DND-41 (cell line): ENCODE measurements at regions not wholly inside any gene's neighbourhood (a gene's known extent, or its start where the extent isn't known, plus 50 kb on each side); places are given as distances from the start of the nearest gene placed in this dataset.

Experiments used
- ATAC-seq: fragments of 200-7000 bp; cut with Tn5 transposase; 3 replicates; pipeline ENCODE4 v1.9.1; 2021; ENCODE audit warnings: low read depth; ENCODE audit not compliant: insufficient read depth
- DNase-seq: peaks from one replicate; pipeline ENCODE4 v3.0.0-alpha.2; 2020
- H2AFZ ChIP-seq: 2 replicates; pipeline ENCODE4 v1.6.0; 2012; ENCODE audit warnings: low read depth, low read length
- H3K27ac ChIP-seq: 2 replicates; pipeline ENCODE4 v1.5.1; 2012; ENCODE audit warnings: low read length, inconsistent platforms
- H3K27me3 ChIP-seq: fragments of 200-600 bp; sonication (generic); 2 replicates; pipeline ENCODE4 v1.6.0; 2012; ENCODE audit warnings: low read length, mild to moderate bottlenecking, inconsistent platforms; ENCODE audit not compliant: insufficient read depth, poor library complexity
- H3K36me3 ChIP-seq: 2 replicates; pipeline ENCODE4 v1.5.1; 2012; ENCODE audit warnings: low read length, inconsistent platforms; ENCODE audit not compliant: insufficient read depth
- H3K4me1 ChIP-seq: 2 replicates; pipeline ENCODE4 v1.5.1; 2012; ENCODE audit warnings: mild to moderate bottlenecking, low read length; ENCODE audit not compliant: insufficient read depth
- H3K4me2 ChIP-seq: 2 replicates; pipeline ENCODE4 v1.6.0; 2012; ENCODE audit warnings: mild to moderate bottlenecking, moderate library complexity, low read length, inconsistent platforms; ENCODE audit not compliant: insufficient read depth
- H3K4me3 ChIP-seq, 2 experiments: fragments of 200-600 bp in 1 of 2; shearing (Covaris generic) in 1 of 2; 2 replicates each; pipeline ENCODE4 v1.5.1; 2012 to 2016; ENCODE audit warnings: inconsistent platforms in 2 of 2, low read length in 2 of 2, mild to moderate bottlenecking in 2 of 2, low read depth in 1 of 2, moderate library complexity in 1 of 2
- H3K79me2 ChIP-seq: 2 replicates; pipeline ENCODE4 v1.6.0; 2012; ENCODE audit warnings: low read length, inconsistent platforms; ENCODE audit not compliant: insufficient read depth
- H3K9ac ChIP-seq: 2 replicates; pipeline ENCODE4 v1.6.0; 2012; ENCODE audit warnings: low read depth, mild to moderate bottlenecking, inconsistent platforms, low read length, moderate library complexity
- H3K9me3 ChIP-seq: 2 replicates; pipeline ENCODE4 v1.5.1; 2012; ENCODE audit warnings: low read length, moderate library complexity, mild to moderate bottlenecking, inconsistent platforms; ENCODE audit not compliant: insufficient read depth, severe bottlenecking
- H4K20me1 ChIP-seq: 2 replicates; pipeline ENCODE4 v1.6.0; 2012; ENCODE audit warnings: low read length; ENCODE audit not compliant: insufficient read depth
- EZH2 ChIP-seq: IDR thresholded peaks from 3 replicates; pipeline ENCODE4 v1.6.1; 2012; ENCODE audit warnings: borderline replicate concordance, low read depth, mild to moderate bottlenecking, moderate library complexity, low read length, inconsistent platforms; ENCODE audit not compliant: severe bottlenecking
- TF ChIP-seq, protein P1 (sequence below): IDR thresholded peaks from 2 replicates; pipeline ENCODE4 v1.5.1; 2012; ENCODE audit warnings: borderline replicate concordance, low read length, moderate library complexity, mild to moderate bottlenecking; ENCODE audit not compliant: poor library complexity, severe bottlenecking; ENCODE audit errors: extremely low read depth

DNA sequence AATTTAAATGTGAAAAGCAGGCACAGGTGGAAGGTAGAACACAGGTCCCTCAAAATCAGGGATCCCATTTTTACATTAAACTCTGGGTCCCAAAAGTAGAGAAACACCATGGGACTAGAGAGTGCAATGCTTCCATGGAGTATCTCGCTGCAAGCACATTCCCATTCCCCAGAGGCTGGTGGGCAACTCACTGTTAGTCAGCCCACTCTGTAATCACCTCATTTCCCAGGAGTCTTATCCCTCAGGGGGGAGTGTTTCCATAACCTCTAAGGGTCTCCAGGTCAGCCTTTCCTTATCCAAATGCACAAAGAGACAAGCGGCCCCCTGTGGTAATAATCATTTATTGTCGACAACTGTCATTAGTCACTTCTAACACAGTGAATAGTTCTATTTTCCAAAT is 490.1 kb upstream of the LRRC7 start:
- no peaks in the 10 kb centered on the region for H3K9me3 ChIP-seq
- no peak for TF ChIP-seq EZH2
- TF ChIP-seq, protein P1, sequence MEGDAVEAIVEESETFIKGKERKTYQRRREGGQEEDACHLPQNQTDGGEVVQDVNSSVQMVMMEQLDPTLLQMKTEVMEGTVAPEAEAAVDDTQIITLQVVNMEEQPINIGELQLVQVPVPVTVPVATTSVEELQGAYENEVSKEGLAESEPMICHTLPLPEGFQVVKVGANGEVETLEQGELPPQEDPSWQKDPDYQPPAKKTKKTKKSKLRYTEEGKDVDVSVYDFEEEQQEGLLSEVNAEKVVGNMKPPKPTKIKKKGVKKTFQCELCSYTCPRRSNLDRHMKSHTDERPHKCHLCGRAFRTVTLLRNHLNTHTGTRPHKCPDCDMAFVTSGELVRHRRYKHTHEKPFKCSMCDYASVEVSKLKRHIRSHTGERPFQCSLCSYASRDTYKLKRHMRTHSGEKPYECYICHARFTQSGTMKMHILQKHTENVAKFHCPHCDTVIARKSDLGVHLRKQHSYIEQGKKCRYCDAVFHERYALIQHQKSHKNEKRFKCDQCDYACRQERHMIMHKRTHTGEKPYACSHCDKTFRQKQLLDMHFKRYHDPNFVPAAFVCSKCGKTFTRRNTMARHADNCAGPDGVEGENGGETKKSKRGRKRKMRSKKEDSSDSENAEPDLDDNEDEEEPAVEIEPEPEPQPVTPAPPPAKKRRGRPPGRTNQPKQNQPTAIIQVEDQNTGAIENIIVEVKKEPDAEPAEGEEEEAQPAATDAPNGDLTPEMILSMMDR, result no peak
- no peaks in the 10 kb centered on the region for H4K20me1 ChIP-seq
- no peak overlapping the region for H2AFZ ChIP-seq
- no peak overlapping the region for H3K9ac ChIP-seq
- no peaks in the 10 kb centered on the region for H3K79me2 ChIP-seq
- H3K27me3 ChIP-seq, result no peaks in the 10 kb centered on the region
- no peaks in the 10 kb centered on the region for H3K36me3 ChIP-seq
- DNase-seq (no peak), ATAC-seq (no peak)
- H3K4me2 ChIP-seq, result no peak overlapping the region
- no peak overlapping the region for H3K27ac ChIP-seq
- H3K4me3 ChIP-seq, result no peak overlapping the region
- H3K4me1 ChIP-seq, result no peaks in the 10 kb centered on the region

GRCh38 chr1:69081668-69082067 is 486.1 kb upstream of the LRRC7 start:
- no peak for TF ChIP-seq EZH2
- TF ChIP-seq, protein P1, result no peak
- Histone ChIP-seq H2AFZ (no peak overlapping the region), H4K20me1 (no peaks in the 10 kb centered on the region), H3K9ac (no peak overlapping the region), H3K27me3 (no peaks in the 10 kb centered on the region), H3K4me2 (no peak overlapping the region), H3K27ac (no peak overlapping the region), H3K79me2 (no peaks in the 10 kb centered on the region), H3K4me3 (no peak overlapping the region), H3K36me3 (no peaks in the 10 kb centered on the region), H3K9me3 (no peaks in the 10 kb centered on the region), H3K4me1 (no peaks in the 10 kb centered on the region)
- DNase-seq (no peak), ATAC-seq (no peak)

GRCh38 chr1:69082312-69082711 is 485.4 kb upstream of the LRRC7 start:
- H3K79me2 ChIP-seq, result no peaks in the 10 kb centered on the region
- H3K4me3 ChIP-seq, result no peak overlapping the region
- no peak for TF ChIP-seq EZH2
- TF ChIP-seq, protein P1, result no peak
- no peaks in the 10 kb centered on the region for H3K36me3 ChIP-seq
- DNase-seq (no peak), ATAC-seq (no peak)
- H4K20me1 ChIP-seq, result no peaks in the 10 kb centered on the region
- H3K27me3 ChIP-seq, result no peaks in the 10 kb centered on the region
- H3K4me2 ChIP-seq, result no peak overlapping the region
- no peak overlapping the region for H3K9ac ChIP-seq
- no peaks in the 10 kb centered on the region for H3K4me1 ChIP-seq
- H2AFZ ChIP-seq, result no peak overlapping the region
- no peak overlapping the region for H3K27ac ChIP-seq
- H3K9me3 ChIP-seq, result no peaks in the 10 kb centered on the region

DNA sequence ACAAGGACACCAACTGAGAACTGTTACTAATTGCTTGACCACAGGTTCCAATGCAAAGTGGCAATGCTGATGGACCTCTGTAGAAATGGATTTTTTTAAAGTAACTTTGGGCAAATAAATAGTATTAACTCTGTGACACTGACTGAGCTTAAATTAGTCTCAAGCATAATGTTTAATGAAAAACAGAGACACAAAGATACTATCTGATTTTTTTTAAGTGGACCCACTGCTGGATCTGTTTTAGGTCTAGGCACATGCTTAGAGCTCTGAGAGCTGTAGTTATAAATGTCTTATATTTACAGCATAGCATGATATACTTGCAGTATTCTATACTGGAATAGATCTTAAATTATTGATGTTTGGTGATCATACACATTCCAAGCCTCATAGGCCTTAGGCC is 481.6 kb upstream of the LRRC7 start:
- Histone ChIP-seq H2AFZ (no peak overlapping the region), H3K9ac (no peak overlapping the region), H3K79me2 (no peaks in the 10 kb centered on the region), H3K27ac (no peak overlapping the region), H3K4me3 (no peak overlapping the region), H3K4me1 (no peaks in the 10 kb centered on the region), H3K27me3 (no peaks in the 10 kb centered on the region), H3K36me3 (no peaks in the 10 kb centered on the region), H3K9me3 (no peaks in the 10 kb centered on the region), H4K20me1 (no peaks in the 10 kb centered on the region), H3K4me2 (no peak overlapping the region)
- no peak for DNase-seq
- no peak for ATAC-seq
- TF ChIP-seq, protein P1, result no peak
- no peak for TF ChIP-seq EZH2
